DMS114 treated with DMSO at 0.1 percent for 48 hours (cell line): ENCODE measurements at regions not wholly inside any gene's neighbourhood (a gene's known extent, or its start where the extent isn't known, plus 50 kb on each side); places are given as distances from the start of the nearest gene placed in this dataset.

ENCODE experiments used
- DNase-seq: peaks from one replicate; lab custom pipeline; 2025; ENCODE audit not compliant: unreplicated experiment; lab: John Stamatoyannopoulos, UW

DNA sequence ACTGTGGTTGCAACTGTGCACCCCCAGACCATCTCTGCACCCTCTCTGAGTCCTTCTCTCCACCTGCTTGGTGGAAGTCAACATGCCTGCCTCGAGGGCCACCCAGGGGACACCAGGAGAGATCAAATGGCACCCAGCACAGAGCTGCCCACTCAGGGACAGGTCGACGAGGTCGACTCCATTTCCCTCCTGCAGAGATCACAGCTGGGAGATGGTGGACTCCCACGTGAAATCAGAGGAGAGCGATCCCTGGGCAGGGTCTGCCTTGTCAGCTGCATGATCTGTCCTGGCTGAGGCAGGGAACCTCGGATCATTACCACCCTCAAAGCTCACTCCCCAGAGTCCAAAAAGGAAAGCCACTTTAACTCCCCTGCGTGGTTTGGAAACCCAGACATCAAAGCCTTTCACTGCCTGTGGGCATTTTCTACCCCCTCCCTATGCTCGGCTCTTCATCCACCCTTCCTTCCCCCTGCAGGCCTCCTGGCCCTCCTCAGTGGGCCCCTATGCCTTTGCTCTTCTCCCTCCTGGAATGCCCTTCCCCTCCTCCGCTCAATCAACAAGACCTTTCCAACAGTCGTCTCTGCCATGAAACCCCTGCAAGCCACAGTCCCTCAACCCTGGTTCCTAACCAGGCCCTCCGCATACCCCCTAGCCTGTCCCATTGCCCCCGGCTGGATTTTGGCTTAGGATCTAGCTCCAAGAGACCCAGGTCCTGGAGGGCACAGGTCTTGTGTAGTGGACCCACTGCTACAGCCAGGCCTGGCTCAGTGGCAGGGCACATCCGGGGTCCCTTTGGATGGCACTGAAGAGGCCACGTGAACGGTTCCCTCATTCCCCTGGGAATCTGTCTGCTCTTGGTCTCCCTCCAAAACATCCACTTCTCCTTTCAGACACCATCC is 103.8 kb upstream of the RPL38 start:
- no peak for DNase-seq

DNA sequence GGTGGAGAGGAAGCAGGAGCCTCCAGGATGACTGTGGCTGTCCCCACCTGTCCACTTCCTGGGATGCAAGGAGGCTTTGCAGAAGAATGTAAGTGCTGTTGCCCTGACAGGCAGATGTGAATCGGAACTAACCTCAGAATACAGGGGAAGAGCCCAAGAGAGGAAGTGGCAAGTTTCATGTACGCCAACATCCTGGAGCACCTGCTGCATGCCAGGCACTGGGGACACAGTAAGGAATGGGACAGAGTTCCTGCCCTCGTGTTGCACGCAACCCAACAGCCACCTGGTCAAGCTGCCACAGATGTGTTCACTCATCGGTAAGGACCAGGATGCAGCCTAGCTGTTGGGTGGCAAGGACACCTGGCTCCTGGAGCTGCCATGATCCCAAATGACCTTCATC is 98.6 kb upstream of the RPL38 start:
- DNase-seq = no peak

DNA sequence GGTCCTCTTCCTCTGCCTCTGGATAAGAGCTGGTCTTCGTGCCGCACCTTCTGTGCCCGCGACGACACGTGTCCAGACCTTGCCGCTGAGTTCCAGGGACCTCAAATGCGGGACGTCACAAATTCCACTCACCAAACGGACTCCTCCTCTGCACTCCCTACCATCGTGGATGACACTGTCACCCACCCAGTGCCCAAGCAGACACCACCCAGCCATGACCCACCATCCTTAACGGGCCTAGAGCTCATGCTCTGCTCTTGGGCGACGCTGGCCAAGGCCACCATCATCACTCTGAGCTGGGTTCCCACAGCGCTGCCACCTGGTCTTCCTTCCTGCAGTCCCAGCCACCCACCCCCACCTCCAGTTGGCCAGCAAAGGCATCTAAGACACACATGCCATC is 96.4 kb upstream of the RPL38 start:
- DNase-seq = no peak

DNA sequence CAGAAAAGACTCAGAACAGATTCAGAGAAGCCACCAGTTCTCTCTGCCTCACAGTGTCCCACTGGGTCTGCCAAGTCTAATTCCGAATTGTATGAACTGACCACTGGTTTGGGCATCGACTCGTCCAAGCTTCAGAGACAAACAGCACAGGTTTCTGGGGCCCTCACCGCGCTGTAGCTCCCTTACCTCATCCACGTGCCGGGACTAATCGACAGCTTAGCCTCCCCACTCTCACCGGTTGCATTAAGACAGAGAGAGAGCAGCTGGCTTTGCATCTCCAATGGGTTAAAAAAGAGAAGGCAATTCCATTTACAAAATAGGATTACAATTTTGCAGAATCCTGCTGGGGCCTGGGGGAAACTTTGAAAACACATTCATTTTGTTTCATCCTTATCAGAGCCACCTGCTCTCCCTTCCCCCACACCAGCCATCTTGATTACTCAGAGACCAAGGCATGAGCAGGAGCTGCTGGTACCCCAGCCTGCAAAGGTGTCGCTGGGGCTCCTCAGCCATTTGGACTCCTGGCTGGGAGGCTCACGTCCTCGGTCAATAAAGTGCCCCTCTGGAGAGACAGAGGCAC is 95.3 kb upstream of the RPL38 start:
- DNase-seq = no peak

DNA sequence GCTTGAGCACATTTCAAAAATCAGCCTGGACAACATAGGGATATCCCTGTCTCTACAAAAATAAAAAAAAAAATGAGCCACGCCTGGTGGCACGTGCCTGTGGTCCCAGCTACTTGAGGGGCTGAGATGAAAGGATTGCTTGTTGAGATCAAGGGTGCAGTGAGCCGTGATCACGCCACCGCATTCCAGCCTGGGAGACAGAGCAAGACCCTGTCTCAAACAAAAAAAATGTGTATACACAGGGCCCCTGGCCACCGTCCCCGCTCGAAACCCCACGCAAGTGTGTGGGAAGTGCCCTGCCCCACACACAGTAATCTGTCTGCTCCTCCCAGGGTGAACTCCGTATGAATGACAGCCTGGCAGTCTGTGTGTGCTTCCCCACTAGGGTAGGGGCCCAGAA is 93.0 kb upstream of the RPL38 start:
- DNase-seq = no peak

DNA sequence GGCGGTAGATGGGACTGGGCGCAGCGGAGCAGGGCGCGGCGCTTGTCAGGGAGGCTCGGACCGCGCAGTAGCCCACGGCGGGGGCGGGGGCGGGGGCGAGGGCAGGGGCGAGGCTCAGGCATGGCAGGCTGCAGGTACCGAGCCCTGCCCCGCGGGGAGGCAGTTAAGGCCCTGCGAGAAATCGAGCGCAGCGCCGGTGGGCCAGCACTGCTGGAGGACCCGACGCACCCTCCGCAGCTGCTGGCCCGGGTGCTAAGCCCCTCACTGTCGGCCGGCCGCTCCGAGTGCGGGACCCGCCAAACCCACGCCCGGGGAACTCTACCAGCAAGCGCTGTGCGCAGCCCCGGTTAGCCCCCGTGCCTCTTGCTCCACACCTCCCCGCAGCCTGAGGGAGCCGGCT is 90.2 kb upstream of the RPL38 start:
- no peak for DNase-seq

DNA sequence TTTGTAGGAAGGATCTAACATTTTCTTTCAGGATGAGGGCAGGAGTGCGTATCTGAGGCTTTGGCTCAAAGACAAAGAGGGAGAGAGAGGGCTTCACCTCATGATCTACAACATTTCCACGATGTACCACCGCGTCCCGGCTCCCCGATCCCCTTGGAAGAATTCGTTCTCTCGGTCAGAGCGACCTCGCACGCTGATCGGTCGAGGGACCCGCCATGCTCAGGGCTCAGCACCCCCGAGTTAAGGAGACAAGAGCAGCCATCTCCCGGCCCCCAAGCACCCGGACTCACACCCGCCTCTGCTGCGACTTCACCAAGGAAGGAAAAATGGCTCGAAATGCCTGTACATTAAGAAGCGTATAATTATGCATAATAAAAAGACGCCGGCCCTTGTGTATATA is 89.5 kb upstream of the RPL38 start:
- no peak for DNase-seq

DNA sequence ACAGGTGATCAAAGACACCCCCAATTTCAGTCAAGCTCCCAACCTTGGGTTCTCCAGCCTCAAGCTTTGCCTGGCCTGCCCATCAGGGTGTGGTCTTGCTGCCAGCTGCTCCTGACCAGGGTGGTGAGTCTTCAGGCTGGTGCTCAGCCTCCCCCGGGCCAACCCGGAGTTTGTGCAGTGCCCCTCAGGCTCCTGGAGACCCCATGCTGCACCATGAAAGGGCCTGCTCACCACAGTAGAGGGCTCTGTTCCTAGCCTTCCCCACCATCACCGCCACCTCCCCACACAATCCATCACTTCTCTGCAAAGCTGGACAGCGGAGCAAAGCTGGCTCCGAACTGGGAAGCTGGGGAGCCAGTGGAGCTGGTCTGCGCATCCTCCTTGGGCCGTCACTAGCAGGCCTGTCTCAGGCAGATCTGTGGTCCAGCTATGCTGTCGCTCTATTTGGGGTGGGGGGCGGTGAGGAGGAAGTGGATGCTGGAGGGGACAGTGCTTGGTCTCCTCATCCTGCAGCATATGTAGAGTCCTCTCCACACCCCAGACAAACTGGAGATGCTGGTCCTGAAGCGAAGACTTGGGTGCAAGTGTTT is 88.5 kb upstream of the RPL38 start:
- no peak for DNase-seq

DNA sequence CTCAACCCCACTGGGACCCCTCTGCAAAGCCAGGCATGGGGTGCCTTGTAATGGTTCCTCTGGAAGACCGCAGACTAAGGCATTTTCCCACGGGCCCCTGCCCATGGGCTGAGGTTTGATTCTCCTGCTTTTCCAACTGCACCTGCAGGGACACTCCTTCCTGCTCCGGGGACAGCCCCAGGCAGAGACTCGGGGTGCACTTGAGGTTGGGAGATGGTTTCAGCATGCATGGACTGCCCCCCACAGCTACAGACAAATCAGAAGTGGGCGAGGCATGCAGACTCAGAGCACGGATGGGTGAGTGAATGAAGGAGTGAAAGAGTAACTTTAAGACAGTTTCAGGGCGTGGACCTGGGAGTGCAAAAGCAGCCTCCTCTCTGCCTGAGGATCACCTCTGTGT is 87.9 kb upstream of the RPL38 start:
- DNase-seq = no peak

DNA sequence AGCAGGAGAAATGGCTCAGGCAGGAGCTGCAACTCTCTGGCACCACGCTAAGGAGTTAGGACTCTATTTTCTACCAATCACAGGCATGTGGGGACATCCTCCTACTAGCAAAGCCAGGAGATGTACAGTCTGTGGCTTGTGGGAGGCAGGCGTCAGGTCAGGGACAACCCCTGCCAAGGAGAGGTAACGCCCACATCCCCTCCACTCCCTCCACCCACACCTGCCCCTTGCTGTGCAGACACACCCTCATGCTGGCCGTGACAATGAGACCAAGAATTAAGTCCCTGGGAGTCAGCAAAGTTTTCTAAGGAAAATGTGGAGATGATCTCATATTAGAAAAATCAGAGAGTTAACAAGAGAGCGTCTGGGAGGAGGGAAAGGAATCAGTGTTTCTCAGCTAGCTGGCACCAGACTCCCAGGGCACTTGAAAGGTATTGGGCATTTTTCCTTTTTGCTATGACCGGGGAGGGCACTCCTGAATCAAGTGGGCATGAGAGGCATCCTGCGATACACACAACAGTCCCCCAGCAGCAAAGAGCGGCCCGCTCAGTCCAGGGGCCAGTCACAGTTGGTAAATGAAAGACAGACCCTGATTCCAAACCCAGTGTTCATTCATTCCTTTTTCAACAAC is 87.3 kb upstream of the RPL38 start:
- DNase-seq = no peak

DNA sequence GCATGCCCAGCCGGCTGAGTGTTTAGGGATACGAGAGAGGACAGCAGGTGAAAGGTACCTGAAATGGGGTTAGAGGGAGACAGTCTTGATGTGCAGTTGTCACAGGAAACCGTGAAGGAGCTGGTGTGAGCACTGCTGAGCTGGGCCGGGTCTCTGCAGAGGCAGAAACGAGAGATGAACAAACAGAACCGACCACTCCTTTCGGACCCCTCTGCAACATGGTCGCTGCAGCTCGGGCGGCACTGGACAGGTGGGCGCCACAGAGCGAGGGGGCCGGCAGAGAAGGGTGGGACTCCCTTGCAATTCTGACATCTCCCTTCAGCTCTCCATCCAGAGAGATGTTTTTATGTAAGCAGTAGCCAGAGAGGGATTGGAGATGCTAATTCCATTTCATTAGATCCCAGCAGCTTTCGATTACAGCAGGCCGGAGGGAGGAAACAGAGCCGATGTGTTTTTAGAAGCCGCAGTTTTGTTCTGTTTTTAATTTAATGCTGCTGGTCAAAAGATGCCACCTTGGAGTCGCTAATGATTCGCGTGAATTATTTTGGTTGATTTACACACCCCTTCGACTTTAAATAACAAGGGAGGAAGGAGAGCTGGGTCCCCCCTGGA is 86.3 kb upstream of the RPL38 start:
- no peak for DNase-seq

DNA sequence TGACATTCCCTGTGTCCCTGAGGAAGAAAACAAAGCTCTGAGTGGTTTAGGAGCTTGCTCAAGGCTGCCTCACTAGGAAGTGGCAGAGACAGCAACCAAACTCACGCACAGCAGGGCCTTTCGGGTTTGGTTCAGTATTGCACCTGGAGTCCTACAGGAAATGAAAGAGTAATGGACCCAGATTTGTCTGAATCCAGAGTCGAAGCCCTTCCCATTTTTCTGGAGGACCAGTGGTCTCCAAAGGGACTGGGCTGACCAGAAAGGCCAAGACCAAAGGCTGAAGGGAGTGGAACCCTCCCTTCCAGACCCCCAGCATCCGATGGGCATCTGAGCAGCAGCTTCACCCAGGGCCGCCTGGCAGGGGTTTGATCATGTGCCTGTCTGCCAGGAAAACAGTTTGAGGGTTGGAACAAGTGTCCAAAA is 85.5 kb upstream of the RPL38 start:
- no peak for DNase-seq

DNA sequence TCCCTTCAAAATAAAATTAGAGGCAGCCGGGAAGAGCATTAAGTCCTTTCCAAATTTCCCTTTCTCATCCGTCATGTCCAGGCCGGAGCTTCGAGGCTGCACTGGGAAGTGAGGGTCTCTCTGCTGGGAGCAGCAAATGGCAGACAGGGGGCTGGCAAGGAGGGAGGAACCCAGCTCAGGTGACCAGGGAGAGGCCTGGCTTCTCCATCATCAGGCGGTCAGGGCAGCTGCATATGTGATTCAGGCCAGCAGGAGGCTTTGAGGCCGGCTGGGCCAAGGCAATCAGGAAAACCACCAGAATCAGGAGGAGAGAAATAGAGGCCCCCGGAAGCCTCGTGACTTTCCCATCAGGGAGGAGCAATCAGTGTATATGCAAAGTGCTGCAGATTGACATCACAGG is 85.0 kb upstream of the RPL38 start:
- DNase-seq = no peak

DNA sequence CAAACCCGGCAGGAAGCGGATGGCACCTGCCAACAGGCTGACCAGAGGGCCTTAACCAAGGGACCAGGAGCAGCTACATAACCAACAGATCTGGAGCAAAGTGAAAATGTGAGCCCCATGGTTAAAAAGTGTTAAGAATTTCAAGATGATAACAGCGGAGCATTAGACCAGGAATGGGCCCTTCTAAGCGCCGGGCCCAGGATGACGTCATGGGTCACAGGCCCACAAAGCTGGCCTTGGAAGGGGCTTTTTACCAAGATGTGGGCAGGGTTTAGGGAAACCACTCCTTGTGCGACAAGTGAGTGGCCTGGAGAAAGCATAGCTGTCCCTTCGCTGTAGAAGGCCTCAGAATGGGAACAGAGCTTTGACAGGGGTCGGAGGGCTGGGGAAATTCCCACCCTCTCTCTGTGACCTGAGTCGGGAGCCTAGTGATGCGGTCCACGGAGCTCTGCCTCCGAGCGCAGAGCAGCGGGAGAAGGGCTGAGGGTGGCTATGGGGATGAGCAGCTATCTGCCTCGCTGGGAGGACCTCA is 84.4 kb upstream of the RPL38 start:
- DNase-seq = no peak

DNA sequence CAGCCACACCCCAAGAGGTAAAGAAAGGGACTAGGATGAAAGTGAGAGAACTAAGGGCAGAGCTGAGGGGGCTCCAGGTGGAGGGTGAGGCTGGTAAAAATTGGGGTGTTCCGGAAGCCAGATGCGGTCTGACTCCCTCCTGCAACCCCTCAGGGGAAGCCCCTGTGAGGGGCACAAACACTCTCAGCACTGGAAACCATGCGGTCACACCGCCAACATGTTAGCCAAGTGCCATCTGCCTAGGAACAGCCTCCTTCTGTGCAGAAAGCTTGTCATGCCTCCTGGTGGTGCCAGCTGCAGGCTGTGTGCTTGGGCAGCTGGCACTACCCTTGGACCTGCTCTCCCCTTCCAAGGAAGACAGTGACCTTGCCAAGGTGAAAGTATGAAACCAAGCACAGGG is 83.5 kb upstream of the RPL38 start:
- DNase-seq = no peak

DNA sequence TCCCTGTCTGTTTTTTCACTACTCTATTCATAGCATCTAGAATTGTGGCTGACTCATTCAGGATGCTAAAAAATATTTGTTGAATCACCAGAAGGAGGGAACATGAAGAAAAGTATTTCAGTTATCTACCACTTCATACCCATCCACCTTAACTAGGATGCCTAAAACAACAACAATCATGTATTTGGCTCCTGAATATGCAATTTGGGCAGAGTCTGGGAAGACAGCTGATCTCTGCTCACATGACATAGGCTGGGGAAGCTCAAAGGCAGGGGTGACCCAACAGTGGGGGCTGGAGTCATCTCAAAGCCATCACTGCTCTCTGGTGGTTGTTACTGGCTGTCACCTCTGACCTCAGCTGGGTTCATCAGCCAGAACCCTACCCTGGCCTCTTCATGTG is 80.1 kb upstream of the RPL38 start:
- DNase-seq = no peak

DNA sequence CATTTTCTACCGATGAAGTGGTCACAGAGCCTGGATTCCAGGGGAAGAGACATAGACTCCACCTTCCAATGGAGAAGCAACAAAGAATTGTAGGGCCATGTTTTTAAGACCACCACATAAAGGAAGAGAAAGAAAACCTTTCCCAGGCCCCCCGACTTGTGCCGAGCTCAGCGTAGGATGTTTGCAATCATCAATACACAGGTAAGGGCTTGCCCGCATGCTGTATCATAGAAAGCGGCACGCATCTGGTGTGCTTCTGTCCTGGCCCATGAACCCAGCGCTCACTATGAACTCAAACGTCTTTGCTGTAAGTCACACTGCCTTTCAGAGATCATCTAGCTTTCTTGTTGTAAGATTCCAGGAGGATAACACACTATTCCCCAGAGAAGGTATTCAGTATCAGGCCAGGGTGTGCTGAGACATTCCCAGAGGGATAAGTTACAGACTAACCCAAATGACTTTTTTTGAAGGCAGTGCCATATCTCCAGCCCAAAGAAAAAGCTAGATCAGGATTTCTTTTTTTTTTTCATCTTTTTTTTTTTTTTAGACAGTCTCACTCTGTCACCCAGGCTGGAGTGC is 79.5 kb upstream of the RPL38 start:
- no peak for DNase-seq

DNA sequence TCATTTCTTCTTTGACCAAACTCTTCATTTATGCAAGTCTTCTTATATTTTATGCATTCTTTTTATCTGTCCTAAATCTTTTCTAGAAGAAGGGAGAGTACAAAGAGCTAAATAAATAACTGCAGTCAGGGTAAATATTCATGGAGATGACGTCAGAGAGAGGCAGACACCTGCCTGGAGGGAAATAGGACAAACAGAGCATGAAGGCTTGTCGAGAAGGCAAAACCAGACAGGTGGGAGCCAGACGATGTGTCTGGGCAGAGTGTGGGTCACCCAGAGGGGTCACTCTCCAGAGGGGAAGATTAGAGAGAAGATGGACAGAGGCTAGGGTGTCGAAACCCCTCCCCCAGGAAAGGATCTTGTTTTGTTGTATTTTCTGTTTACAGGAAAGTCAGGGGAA is 78.3 kb upstream of the RPL38 start:
- DNase-seq = no peak

DNA sequence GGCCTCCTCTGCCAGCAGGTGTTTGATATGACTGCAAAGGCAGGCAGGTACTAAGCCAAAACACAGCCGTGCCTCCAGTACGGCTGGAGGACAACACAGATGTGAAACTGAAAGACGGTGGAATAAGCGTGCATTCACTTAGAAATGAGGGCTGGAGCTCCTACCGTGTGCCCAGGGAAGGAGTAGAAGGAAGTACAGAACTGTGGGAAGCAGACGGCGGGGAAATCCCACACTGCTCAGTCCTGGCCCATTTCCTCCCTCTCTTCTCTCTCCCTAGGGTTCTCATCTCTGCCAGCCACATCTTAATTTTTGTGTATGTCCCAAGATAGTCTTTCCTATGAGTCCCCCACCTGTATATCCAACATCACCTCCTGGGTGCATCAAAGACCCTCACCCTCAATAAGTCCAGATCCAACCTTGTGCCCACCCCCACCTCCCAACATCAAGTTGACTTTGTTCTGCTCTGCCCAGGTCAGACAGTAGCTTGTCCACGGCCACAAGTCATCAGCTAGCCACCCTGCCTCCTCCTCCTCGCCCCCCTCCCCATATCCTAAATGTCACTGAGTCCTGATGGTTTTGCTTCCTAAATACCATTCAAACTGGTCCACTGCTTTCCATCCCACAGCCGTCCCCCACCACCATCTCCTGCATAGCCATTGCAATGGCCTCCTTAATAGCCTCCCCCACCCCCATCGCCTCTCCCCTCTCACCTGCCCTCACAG is 77.1 kb upstream of the RPL38 start:
- DNase-seq = no peak

DNA sequence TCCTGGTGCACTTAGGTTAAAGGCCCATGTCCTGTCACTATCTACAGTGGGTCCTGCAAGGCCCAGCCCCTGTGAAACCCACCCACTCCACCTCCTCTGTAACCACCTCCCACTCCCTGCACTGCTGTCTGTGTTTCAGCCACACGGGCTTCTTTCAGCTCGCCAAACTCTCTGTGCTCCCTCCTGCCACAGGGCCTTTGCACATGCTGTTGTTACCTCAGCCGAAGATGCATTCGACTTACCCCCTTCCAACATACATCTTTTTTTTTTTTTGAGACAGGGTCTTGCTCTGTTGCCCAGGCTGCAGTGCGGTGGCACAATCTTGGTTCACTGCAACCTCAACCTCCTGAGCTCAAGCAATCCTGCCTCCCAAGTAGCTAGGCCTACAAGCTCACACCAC is 76.5 kb upstream of the RPL38 start:
- no peak for DNase-seq
